Neural progenitor cell (in vitro differentiated cells): ENCODE measurements at regions not wholly inside any gene's neighbourhood (a gene's known extent, or its start where the extent isn't known, plus 50 kb on each side); places are given as distances from the start of the nearest gene placed in this dataset.

Source experiments
- CTCF ChIP-seq: fragments of 200-600 bp; sonication (generic); IDR thresholded peaks from 2 replicates; pipeline ENCODE4 v1.5.1; 2017; ENCODE audit warnings: antibody characterized with exemption, mild to moderate bottlenecking
- EZH2 ChIP-seq: fragments of 200-600 bp; sonication (generic); IDR thresholded peaks from 2 replicates; pipeline ENCODE4 v1.6.1; 2017; ENCODE audit warnings: antibody characterized with exemption, mild to moderate bottlenecking, moderate library complexity
- EZH2phosphoT487 ChIP-seq: fragments of 200-600 bp; sonication (generic); IDR thresholded peaks from 2 replicates; pipeline ENCODE4 v1.6.1; 2017; ENCODE audit warnings: antibody characterized with exemption

- TF ChIP-seq EZH2 = no peak
- no peak for TF ChIP-seq CTCF
- TF ChIP-seq EZH2phosphoT487 = no peak
Measured at GRCh38 chr13:47080621-47081020, 183.8 kb upstream of the HTR2A start.
